Stimulated activated CD4-positive, alpha-beta T cell treated with anti-CD3 and anti-CD28 coated beads, Interleukin-12 subunit alpha, Interleukin-12 subunit beta, amount 100 ng/mL, for 24 hours (primary cell): ENCODE measurements at regions not wholly inside any gene's neighbourhood (a gene's known extent, or its start where the extent isn't known, plus 50 kb on each side); places are given as distances from the start of the nearest gene placed in this dataset.

Experiments used
- DNase-seq, 2 experiments: peaks; one replicate each; pipeline ENCODE4 v3.0.0-alpha.2; 2020; ENCODE audit warnings: low read depth in 2 of 2

DNA sequence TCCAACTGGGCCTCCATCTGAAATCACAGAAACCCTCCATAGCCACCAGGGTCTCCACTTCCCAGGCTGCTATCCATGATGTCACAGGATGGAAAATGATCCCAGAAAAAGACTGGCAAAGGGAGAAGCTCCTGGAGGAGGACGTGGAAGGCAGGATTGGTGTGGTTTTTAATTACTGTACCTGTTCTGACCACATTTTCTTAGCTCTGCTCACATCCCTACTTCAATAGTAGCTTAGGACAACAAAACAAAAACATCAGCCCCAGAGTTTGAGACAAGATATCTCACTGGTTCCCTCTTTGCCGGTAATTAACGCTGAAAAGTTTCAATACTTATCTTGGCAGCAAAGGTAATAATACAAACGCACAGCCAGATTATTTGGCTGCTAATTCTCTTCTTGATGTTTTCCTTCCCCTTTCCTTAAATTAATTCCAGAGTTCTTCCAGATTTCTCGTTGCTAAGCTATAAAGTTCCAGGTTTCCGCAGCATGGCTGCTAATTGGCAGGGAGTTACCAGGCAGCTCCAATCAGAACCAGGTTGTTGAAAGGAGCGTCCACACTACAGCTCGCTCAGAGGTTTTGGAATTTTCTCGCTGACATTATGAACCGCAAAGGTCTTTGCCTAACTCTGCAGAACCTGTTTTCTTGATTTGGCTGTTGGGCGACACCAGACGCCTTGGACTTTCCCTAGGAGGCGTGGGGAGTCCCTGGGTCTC lies 263.4 kb downstream of the MRTFB start:
- DNase-seq: no peak

- DNase-seq: no peak
Measured at GRCh38 chr16:14333361-14333760, 262.2 kb downstream of the MRTFB start.

DNA sequence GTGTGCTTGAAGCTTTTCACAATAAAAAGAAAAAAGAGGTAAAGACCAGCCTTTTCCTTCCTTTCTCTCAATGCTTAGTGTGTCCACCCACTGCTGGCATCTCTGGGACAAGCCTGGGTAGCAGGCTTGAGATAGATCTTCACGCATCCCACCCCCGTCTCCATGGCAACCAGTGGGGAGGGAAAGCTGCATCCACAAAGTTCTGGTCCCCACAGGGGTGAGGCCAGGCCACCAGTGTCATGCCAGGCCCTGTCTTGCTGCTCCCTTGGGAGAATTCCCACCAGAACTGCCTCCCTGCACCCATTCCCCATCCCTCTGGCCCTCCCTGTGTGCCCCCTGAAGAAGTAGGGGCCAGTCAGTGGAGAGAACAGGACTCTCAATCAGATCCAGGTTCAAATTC lies 259.9 kb downstream of the MRTFB start:
- DNase-seq: no peak

DNA sequence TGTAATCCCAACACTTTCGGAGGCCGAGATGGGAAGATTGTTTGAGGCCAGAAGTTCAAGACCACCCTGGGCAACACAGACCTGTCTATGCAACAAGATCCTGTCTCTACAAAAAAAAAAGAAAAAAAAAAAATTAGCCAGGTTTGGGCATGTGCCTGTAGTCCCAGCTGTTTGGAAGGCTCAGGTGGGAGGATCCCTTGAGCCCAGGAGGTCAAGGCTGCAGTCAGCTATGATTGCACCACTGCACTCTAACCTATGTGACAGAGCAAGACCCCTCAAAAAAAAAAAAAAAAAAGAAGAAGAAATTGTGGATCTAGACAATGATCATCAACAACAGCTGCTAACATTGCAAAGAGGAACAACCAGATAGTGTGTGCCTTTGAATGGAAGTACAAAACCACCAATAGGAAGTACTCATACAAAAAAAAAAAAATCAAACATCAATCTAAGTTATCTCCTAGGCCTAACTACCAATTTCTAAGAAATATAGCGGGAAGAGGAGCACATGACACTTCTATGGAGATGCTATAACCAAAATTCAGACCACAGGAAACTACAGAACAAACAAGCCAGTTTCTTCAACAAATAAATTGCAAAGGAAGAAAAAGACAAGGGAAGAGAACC lies 258.7 kb downstream of the MRTFB start:
- DNase-seq: no peak

DNA sequence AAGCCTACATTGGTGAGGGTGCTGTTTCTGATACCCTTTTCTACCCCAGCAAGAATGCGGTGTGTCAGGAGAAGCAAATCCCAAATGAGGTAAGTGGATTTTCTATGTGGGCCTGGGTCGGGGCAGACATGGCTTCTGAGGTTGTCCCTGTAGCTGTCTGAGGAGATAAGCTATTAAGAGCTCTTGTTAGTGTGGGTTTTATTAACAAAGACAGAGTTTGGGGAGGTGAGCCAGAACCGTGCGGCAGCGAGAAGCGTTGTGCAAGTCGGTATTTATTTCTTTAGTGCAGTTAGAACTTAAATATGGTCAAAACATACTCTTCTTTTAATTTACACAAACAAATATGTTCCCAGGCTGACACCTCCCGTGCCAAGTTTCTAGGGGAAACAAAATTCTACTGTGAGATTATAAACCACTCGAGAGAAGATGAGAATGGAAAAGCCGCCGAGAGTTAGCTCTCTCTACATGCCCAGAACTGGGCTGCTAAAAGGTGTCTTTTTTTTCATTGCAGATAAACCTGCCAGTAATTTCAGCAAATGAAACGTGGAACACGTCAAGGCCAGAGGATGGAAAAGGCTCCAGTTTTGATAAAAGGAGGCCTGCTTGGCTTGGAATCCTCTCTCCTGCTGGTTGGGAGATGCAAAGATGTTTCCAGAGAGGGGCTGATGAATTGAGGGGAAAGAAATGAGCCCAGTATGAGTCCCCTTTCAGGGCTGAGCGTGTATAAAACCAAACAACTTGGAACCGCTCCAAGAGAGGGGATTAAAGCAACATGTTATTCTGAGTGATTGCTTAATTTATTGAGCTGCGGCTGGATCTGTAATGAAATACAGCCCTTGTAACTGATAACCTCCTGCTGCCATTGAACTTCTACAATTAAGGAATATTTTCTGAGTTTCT lies 254.6 kb downstream of the MRTFB start:
- DNase-seq: no peak

DNA sequence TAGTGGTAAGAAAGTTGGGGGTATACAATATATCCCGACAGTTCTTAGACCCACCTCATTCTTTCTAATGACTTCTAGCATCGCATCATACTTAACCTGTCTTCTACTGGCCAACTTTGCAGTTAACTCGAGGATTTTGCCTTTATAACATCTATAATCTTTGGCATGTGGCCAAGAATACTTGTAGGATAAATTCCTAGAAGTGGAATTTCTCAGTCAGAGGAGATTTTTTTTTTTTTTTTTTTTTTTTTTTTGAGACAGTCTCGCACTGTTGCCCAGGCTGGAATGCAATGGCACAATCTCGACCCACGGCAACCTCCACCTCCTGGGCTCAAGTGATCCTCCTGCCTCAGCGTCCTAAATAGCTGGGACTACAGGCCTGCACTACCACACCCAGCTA lies 253.5 kb downstream of the MRTFB start:
- no peak for DNase-seq

- DNase-seq: no peak
Measured at GRCh38 chr16:14322186-14322585, 251.1 kb downstream of the MRTFB start.

- DNase-seq: no peak
Measured at GRCh38 chr16:14321542-14321941, 250.4 kb downstream of the MRTFB start.

GRCh38 chr16:14320406-14320805 lies 249.3 kb downstream of the MRTFB start:
- DNase-seq: no peak
